WTC11 (cell line): ENCODE measurements at regions not wholly inside any gene's neighbourhood (a gene's known extent, or its start where the extent isn't known, plus 50 kb on each side); places are given as distances from the start of the nearest gene placed in this dataset.

Source experiments
- ATAC-seq: fragments of 200-7000 bp; cut with Tn5 transposase; 2 replicates; pipeline ENCODE4 v1.10.0; 2021; ENCODE audit warnings: mild to moderate bottlenecking, moderate library complexity
- CTCF ChIA-PET: fragments of 300-600 bp; sonication (Branson Sonifier 250); formaldehyde crosslinking; loops from one replicate; lab custom pipeline; 2021; ENCODE audit warnings: antibody characterized with exemption; lab: Charles Lee
- POLR2A ChIA-PET: fragments of 350-600 bp; sonication (Branson Sonifier 250); formaldehyde crosslinking; loops from one replicate; lab custom pipeline; 2021; ENCODE audit warnings: antibody characterized with exemption; lab: Charles Lee
- DNase-seq: peaks from one replicate; pipeline ENCODE4 v3.0.0; 2021; ENCODE audit warnings: low spot score
- H3K27ac Mint-ChIP-seq: 2 replicates; pipeline ENCODE4 v1.8.0; 2021; ENCODE audit warnings: mixed read lengths
- H3K27me3 Mint-ChIP-seq: 2 replicates; pipeline ENCODE4 v1.8.0; 2021; ENCODE audit warnings: low read depth, mild to moderate bottlenecking, moderate library complexity, mixed read lengths
- H3K36me3 Mint-ChIP-seq: 2 replicates; pipeline ENCODE4 v1.8.0; 2021; ENCODE audit warnings: mixed read lengths
- H3K4me1 Mint-ChIP-seq: 2 replicates; pipeline ENCODE4 v1.8.0; 2022; ENCODE audit warnings: mixed read lengths
- H3K4me3 Mint-ChIP-seq: 2 replicates; pipeline ENCODE4 v1.8.0; 2021; ENCODE audit warnings: mild to moderate bottlenecking, moderate library complexity, mixed read lengths
- H3K9me3 Mint-ChIP-seq: 2 replicates; pipeline ENCODE4 v1.8.0; 2021; ENCODE audit warnings: mixed read lengths
- ELF4 ChIP-seq: sonication (generic); formaldehyde crosslinking; IDR thresholded peaks from 2 replicates; pipeline ENCODE4 v1.8.1; 2022; ENCODE audit warnings: low read depth, mild to moderate bottlenecking, moderate library complexity, missing genetic modification reagents
- ESRRA ChIP-seq: sonication (generic); formaldehyde crosslinking; IDR thresholded peaks from 2 replicates; pipeline ENCODE4 v1.8.1; 2022; ENCODE audit warnings: mild to moderate bottlenecking, missing genetic modification reagents, borderline replicate concordance
- FOXJ3 ChIP-seq: sonication (generic); formaldehyde crosslinking; IDR thresholded peaks from 2 replicates; pipeline ENCODE4 v1.9.0; 2021; ENCODE audit warnings: missing genetic modification reagents, mild to moderate bottlenecking, borderline replicate concordance
- GTF2I ChIP-seq: fragments of 250-450 bp; sonication (Bioruptor Pico); conservative IDR thresholded peaks from 2 replicates; pipeline ENCODE4 v1.4.0; 2021; ENCODE audit warnings: mild to moderate bottlenecking
- KAT7 ChIP-seq: sonication (generic); formaldehyde crosslinking; IDR thresholded peaks from 2 replicates; pipeline ENCODE4 v1.8.1; 2023; ENCODE audit warnings: missing genetic modification reagents, mild to moderate bottlenecking, borderline replicate concordance
- MXD4 ChIP-seq: fragments of 250-450 bp; sonication (Bioruptor Pico); IDR thresholded peaks from 2 replicates; pipeline ENCODE4 v1.8.0; 2021; ENCODE audit warnings: mild to moderate bottlenecking, moderate library complexity, borderline replicate concordance
- MYBL2 ChIP-seq: sonication (generic); formaldehyde crosslinking; IDR thresholded peaks from 2 replicates; pipeline ENCODE4 v1.8.1; 2023; ENCODE audit warnings: mild to moderate bottlenecking, moderate library complexity, missing genetic modification reagents
- NR1H2 ChIP-seq: sonication (generic); formaldehyde crosslinking; IDR thresholded peaks from 2 replicates; pipeline ENCODE4 v1.9.0; 2021; ENCODE audit warnings: mild to moderate bottlenecking, moderate library complexity, missing genetic modification reagents
- PRRX2 ChIP-seq: fragments of 250-450 bp; sonication (Bioruptor Pico); IDR thresholded peaks from 2 replicates; pipeline ENCODE4 v1.8.0; 2021; ENCODE audit warnings: mild to moderate bottlenecking
- SMAD4 ChIP-seq: sonication (generic); formaldehyde crosslinking; IDR thresholded peaks from 2 replicates; pipeline ENCODE4 v1.8.0; 2022; ENCODE audit warnings: mild to moderate bottlenecking, missing genetic modification reagents
- TEAD1 ChIP-seq: sonication (generic); formaldehyde crosslinking; IDR thresholded peaks from 2 replicates; pipeline ENCODE4 v1.8.0; 2022; ENCODE audit warnings: mild to moderate bottlenecking, missing genetic modification reagents
- ZNF121 ChIP-seq: sonication (generic); formaldehyde crosslinking; IDR thresholded peaks from 2 replicates; pipeline ENCODE4 v1.8.0; 2023; ENCODE audit warnings: missing genetic modification reagents
- TF ChIP-seq, protein P1 (sequence below): sonication (generic); formaldehyde crosslinking; IDR thresholded peaks from 2 replicates; pipeline ENCODE4 v1.8.1; 2023; ENCODE audit warnings: mild to moderate bottlenecking, missing genetic modification reagents
- TF ChIP-seq, protein P2 (sequence below): fragments of 250-450 bp; sonication (Bioruptor Pico); IDR thresholded peaks from 2 replicates; pipeline ENCODE4 v1.9.0; 2021; ENCODE audit warnings: moderate library complexity, mild to moderate bottlenecking, inconsistent platforms, borderline replicate concordance
- TF ChIP-seq, protein P3 (sequence below): sonication (generic); formaldehyde crosslinking; IDR thresholded peaks from 2 replicates; pipeline ENCODE4 v1.8.0; 2023; ENCODE audit warnings: mild to moderate bottlenecking, missing genetic modification reagents
- TF ChIP-seq, protein P4 (sequence below): sonication (generic); formaldehyde crosslinking; IDR thresholded peaks from 2 replicates; pipeline ENCODE4 v1.8.0; 2023; ENCODE audit warnings: missing genetic modification reagents
- TF ChIP-seq, protein P5 (sequence below): sonication (generic); formaldehyde crosslinking; IDR thresholded peaks from 2 replicates; pipeline ENCODE4 v1.8.1; 2022; ENCODE audit warnings: mild to moderate bottlenecking, moderate library complexity, missing genetic modification reagents
- TF ChIP-seq, protein P6 (sequence below): fragments of 250-450 bp; sonication (Bioruptor Pico); IDR thresholded peaks from 2 replicates; pipeline ENCODE4 v1.9.0; 2021; ENCODE audit warnings: mild to moderate bottlenecking
- TF ChIP-seq, protein P7 (sequence below): fragments of 250-450 bp; sonication (Bioruptor Pico); IDR thresholded peaks from 2 replicates; pipeline ENCODE4 v2.1.2; 2022; ENCODE audit warnings: mild to moderate bottlenecking, moderate library complexity

DNA sequence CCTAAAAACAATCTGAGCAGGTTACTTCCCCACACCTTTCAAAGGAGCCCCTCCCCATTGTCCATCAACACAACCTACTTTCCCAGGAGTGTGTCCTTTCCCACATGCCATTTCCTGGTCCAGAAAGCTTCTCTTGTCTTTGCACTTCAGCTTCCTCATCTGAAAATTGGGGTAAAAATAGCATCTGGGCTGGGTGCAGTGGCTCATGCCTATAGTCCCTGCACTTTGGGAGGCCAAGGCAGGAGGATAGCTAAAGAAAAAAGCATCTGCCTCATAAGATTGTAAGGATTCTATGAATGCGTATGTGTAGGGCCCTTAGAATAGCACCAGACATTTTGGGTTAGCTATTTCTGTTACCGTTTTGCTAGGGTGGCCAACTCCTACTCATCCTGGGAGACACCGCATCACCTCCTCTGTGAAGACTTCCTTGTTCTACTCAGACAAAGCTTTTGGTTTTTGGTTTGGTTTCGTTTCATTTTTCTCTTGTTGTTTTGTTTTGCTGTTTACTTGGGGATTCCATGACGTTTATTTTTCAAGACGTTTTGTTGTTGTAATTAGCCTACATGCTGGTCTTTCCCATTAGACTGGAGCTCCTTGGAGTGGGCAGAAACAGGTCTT is 224.4 kb upstream of the TLE3 start:
- Mint-ChIP-seq H3K27ac (no peak overlapping the region), H3K36me3 (no peaks in the 10 kb centered on the region), H3K4me3 (no peak overlapping the region), H3K9me3 (no peaks in the 10 kb centered on the region), H3K4me1 (peaks cover 34% of the 10 kb centered on the region), H3K27me3 (no peaks in the 10 kb centered on the region)
- ATAC-seq = no peak
- DNase-seq = no peak
- ChIA-PET POLR2A (no interaction called here), CTCF (no interaction called here)
- TF ChIP-seq FOXJ3 (CRISPR knock-in tag) (no peak), NR1H2 (CRISPR knock-in tag) (no peak), SMAD4 (no peak), MXD4 (no peak), KAT7 (CRISPR knock-in tag) (no peak), TEAD1 (CRISPR knock-in tag) (no peak), ESRRA (CRISPR knock-in tag) (no peak), GTF2I (CRISPR knock-in tag) (no peak), PRRX2 (CRISPR knock-in tag) (no peak), MYBL2 (no peak), ZNF121 (CRISPR knock-in tag) (no peak), ELF4 (CRISPR knock-in tag) (no peak)
- TF ChIP-seq, protein P1, sequence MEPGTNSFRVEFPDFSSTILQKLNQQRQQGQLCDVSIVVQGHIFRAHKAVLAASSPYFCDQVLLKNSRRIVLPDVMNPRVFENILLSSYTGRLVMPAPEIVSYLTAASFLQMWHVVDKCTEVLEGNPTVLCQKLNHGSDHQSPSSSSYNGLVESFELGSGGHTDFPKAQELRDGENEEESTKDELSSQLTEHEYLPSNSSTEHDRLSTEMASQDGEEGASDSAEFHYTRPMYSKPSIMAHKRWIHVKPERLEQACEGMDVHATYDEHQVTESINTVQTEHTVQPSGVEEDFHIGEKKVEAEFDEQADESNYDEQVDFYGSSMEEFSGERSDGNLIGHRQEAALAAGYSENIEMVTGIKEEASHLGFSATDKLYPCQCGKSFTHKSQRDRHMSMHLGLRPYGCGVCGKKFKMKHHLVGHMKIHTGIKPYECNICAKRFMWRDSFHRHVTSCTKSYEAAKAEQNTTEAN (CRISPR knock-in tag) = no peak
- TF ChIP-seq, protein P2, sequence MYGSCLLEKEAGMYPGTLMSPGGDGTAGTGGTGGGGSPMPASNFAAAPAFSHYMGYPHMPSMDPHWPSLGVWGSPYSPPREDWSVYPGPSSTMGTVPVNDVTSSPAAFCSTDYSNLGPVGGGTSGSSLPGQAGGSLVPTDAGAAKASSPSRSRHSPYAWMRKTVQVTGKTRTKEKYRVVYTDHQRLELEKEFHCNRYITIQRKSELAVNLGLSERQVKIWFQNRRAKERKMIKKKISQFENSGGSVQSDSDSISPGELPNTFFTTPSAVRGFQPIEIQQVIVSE (CRISPR knock-in tag) = no peak
- TF ChIP-seq, protein P3, sequence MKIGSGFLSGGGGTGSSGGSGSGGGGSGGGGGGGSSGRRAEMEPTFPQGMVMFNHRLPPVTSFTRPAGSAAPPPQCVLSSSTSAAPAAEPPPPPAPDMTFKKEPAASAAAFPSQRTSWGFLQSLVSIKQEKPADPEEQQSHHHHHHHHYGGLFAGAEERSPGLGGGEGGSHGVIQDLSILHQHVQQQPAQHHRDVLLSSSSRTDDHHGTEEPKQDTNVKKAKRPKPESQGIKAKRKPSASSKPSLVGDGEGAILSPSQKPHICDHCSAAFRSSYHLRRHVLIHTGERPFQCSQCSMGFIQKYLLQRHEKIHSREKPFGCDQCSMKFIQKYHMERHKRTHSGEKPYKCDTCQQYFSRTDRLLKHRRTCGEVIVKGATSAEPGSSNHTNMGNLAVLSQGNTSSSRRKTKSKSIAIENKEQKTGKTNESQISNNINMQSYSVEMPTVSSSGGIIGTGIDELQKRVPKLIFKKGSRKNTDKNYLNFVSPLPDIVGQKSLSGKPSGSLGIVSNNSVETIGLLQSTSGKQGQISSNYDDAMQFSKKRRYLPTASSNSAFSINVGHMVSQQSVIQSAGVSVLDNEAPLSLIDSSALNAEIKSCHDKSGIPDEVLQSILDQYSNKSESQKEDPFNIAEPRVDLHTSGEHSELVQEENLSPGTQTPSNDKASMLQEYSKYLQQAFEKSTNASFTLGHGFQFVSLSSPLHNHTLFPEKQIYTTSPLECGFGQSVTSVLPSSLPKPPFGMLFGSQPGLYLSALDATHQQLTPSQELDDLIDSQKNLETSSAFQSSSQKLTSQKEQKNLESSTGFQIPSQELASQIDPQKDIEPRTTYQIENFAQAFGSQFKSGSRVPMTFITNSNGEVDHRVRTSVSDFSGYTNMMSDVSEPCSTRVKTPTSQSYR (CRISPR knock-in tag) = no peak
- TF ChIP-seq, protein P4, sequence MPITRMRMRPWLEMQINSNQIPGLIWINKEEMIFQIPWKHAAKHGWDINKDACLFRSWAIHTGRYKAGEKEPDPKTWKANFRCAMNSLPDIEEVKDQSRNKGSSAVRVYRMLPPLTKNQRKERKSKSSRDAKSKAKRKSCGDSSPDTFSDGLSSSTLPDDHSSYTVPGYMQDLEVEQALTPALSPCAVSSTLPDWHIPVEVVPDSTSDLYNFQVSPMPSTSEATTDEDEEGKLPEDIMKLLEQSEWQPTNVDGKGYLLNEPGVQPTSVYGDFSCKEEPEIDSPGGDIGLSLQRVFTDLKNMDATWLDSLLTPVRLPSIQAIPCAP = no peak
- TF ChIP-seq, protein P5, sequence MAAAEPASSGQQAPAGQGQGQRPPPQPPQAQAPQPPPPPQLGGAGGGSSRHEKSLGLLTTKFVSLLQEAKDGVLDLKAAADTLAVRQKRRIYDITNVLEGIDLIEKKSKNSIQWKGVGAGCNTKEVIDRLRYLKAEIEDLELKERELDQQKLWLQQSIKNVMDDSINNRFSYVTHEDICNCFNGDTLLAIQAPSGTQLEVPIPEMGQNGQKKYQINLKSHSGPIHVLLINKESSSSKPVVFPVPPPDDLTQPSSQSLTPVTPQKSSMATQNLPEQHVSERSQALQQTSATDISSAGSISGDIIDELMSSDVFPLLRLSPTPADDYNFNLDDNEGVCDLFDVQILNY = no peak
- TF ChIP-seq, protein P6, sequence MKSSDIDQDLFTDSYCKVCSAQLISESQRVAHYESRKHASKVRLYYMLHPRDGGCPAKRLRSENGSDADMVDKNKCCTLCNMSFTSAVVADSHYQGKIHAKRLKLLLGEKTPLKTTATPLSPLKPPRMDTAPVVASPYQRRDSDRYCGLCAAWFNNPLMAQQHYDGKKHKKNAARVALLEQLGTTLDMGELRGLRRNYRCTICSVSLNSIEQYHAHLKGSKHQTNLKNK (CRISPR knock-in tag) = no peak
- TF ChIP-seq, protein P7, sequence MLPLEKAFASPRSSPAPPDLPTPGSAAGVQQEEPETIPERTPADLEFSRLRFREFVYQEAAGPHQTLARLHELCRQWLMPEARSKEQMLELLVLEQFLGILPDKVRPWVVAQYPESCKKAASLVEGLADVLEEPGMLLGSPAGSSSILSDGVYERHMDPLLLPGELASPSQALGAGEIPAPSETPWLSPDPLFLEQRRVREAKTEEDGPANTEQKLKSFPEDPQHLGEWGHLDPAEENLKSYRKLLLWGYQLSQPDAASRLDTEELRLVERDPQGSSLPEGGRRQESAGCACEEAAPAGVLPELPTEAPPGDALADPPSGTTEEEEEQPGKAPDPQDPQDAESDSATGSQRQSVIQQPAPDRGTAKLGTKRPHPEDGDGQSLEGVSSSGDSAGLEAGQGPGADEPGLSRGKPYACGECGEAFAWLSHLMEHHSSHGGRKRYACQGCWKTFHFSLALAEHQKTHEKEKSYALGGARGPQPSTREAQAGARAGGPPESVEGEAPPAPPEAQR (CRISPR knock-in tag) = no peak
